GM12878 (cell line): ENCODE measurements at regions not wholly inside any gene's neighbourhood (a gene's known extent, or its start where the extent isn't known, plus 50 kb on each side); places are given as distances from the start of the nearest gene placed in this dataset.

Experiments used
- ATAC-seq: fragments of 200-7000 bp; cut with Tn5 transposase; 3 replicates; pipeline ENCODE4 v1.9.1; 2020; ENCODE audit warnings: mild to moderate bottlenecking, moderate library complexity
- BruUV-seq: library from RNA; stranded (reverse); fragments of 400-500 nt; replicated peaks from 2 replicates; lab custom pipeline; 2021; lab: Mats Ljungman, UMichigan
- CTCF ChIA-PET: fragments of 300-600 bp; sonication (Branson Sonifier 250); formaldehyde crosslinking; extraction: SDS; loops from one replicate; lab custom pipeline; 2021; ENCODE audit warnings: inconsistent platforms; lab: Yijun Ruan, JAX
- POLR2A ChIA-PET: fragments of 350-600 bp; formaldehyde crosslinking; extraction: SDS; loops from one replicate; lab custom pipeline; 2021; ENCODE audit warnings: inconsistent platforms; lab: Charles Lee
- RAD21 ChIA-PET: fragments of 300-600 bp; sonication (Branson Sonifier 250); formaldehyde crosslinking; loops from one replicate; lab custom pipeline; 2023; ENCODE audit warnings: antibody characterized with exemption; ENCODE audit not compliant: unreplicated experiment; lab: Charles Lee
- SMC1A ChIA-PET: fragments of 300-600 bp; sonication (Branson Sonifier 250); formaldehyde crosslinking; loops from one replicate; lab custom pipeline; 2023; ENCODE audit not compliant: unreplicated experiment, uncharacterized antibody; lab: Charles Lee
- DNase-seq: peaks from one replicate; pipeline ENCODE4 v3.0.0-alpha.2; 2011; ENCODE audit warnings: low read depth, low spot score
- FAIRE-seq: peaks from 3 replicates; lab custom pipeline; 2011; peaks lifted over from hg19 to GRCh38; lab: Jason Lieb, UNC
- H2AFZ ChIP-seq: 2 replicates; pipeline ENCODE4 v1.6.0; 2011; ENCODE audit warnings: low read depth, low read length, control low read depth; ENCODE audit not compliant: control insufficient read depth
- H3K27ac ChIP-seq: 2 replicates; pipeline ENCODE4 v1.5.1; 2011; ENCODE audit warnings: control low read depth; ENCODE audit not compliant: control insufficient read depth, insufficient read depth
- H3K27me3 ChIP-seq, 2 experiments: replicated peaks in 1 of 2; 2 replicates each; pipeline versions ENCODE4 v1.6.0 to v1.6.1; 2011; ENCODE audit warnings: low read length in 1 of 2; ENCODE audit not compliant: control insufficient read depth in 2 of 2, insufficient read depth in 2 of 2
- H3K36me3 ChIP-seq, 2 experiments: 2 replicates each; pipeline ENCODE4 v1.5.1; 2011; ENCODE audit warnings: low read length in 1 of 2; ENCODE audit not compliant: control insufficient read depth in 2 of 2, insufficient read depth in 2 of 2
- H3K4me1 ChIP-seq: 2 replicates; pipeline ENCODE4 v1.6.1; 2011; ENCODE audit warnings: mild to moderate bottlenecking, low read length, moderate library complexity, mixed read lengths; ENCODE audit not compliant: control insufficient read depth, insufficient read depth
- H3K4me2 ChIP-seq: 2 replicates; pipeline ENCODE4 v1.6.0; 2011; ENCODE audit warnings: control low read depth; ENCODE audit not compliant: control insufficient read depth, insufficient read depth
- H3K4me3 ChIP-seq: fragments of 200-600 bp; sonication (generic); 2 replicates; pipeline ENCODE4 v1.5.1; 2016
- H3K79me2 ChIP-seq: 2 replicates; pipeline ENCODE4 v1.6.0; 2011; ENCODE audit warnings: low read length; ENCODE audit not compliant: control insufficient read depth, insufficient read depth
- H3K9ac ChIP-seq: 2 replicates; pipeline ENCODE4 v1.8.0; 2011; ENCODE audit warnings: low read length, control low read depth, mixed read lengths; ENCODE audit not compliant: control insufficient read depth, insufficient read depth
- H3K9me3 ChIP-seq: replicated peaks from 3 replicates; pipeline ENCODE4 v1.5.1; 2011; ENCODE audit warnings: mild to moderate bottlenecking, low read length; ENCODE audit not compliant: control insufficient read depth, insufficient read depth
- H4K20me1 ChIP-seq: 2 replicates; pipeline ENCODE4 v1.6.0; 2011; ENCODE audit not compliant: control insufficient read depth, insufficient read depth
- E2F4 ChIP-seq: IDR thresholded peaks from 2 replicates; pipeline ENCODE4 v1.6.1; 2012; ENCODE audit warnings: low read depth, low read length, improper control_type of control experiment
- EP300 ChIP-seq, 2 experiments: fragments of 150-350 bp in 1 of 2; IDR thresholded peaks; 2 replicates each; pipeline ENCODE4 v1.6.1; 2011 to 2012; ENCODE audit warnings: low read depth in 2 of 2, low read length in 2 of 2, borderline replicate concordance in 1 of 2, improper control_type of control experiment in 1 of 2, inconsistent platforms in 1 of 2; ENCODE audit not compliant: control insufficient read depth in 1 of 2
- ESRRA ChIP-seq: IDR thresholded peaks from 2 replicates; pipeline ENCODE4 v1.6.1; 2012; ENCODE audit warnings: mild to moderate bottlenecking, low read length, improper control_type of control experiment
- JUND ChIP-seq: IDR thresholded peaks from 2 replicates; pipeline ENCODE4 v1.6.1; 2012; ENCODE audit warnings: low read depth, mild to moderate bottlenecking, low read length, improper control_type of control experiment, moderate library complexity
- MTA2 ChIP-seq: fragments of 450-650 bp; IDR thresholded peaks from 2 replicates; pipeline ENCODE4 v1.6.1; 2016; ENCODE audit warnings: low read depth, mild to moderate bottlenecking, moderate library complexity
- MYB ChIP-seq: fragments of 150-350 bp; IDR thresholded peaks from 2 replicates; pipeline ENCODE4 v1.6.1; 2014; ENCODE audit warnings: mild to moderate bottlenecking, low read depth, low read length, borderline replicate concordance
- POLR2AphosphoS5 ChIP-seq: IDR thresholded peaks from 2 replicates; pipeline ENCODE4 v1.6.1; 2011; ENCODE audit warnings: mild to moderate bottlenecking, low read length, inconsistent platforms
- RB1 ChIP-seq: fragments of 450-650 bp; formaldehyde crosslinking; IDR thresholded peaks from 2 replicates; pipeline ENCODE4 v1.6.1; 2017; ENCODE audit warnings: mild to moderate bottlenecking, borderline replicate concordance
- RELB ChIP-seq: fragments of 450-650 bp; IDR thresholded peaks from 2 replicates; pipeline ENCODE4 v1.6.1; 2017; ENCODE audit warnings: low read depth, mild to moderate bottlenecking, moderate library complexity
- SMARCA5 ChIP-seq: fragments of 450-650 bp; IDR thresholded peaks from 2 replicates; pipeline ENCODE4 v1.6.1; 2017; ENCODE audit warnings: mild to moderate bottlenecking
- ZBED1 ChIP-seq: IDR thresholded peaks from 2 replicates; pipeline ENCODE4 v1.6.1; 2016; ENCODE audit warnings: borderline replicate concordance
- ZNF274 ChIP-seq: IDR thresholded peaks from one replicate; pipeline ENCODE4 v1.8.0; 2011; ENCODE audit not compliant: insufficient read length, insufficient read depth
- WGBS: methylation state at CpG from one replicate; pipeline ENCODE4 v1.1.6; 2016; ENCODE audit warnings: low lambda C conversion rate; ENCODE audit not compliant: insufficient replicate concordance, insufficient coverage; ENCODE audit errors: missing lambda C conversion rate; 5-methylcytosine and 5-hydroxymethylcytosine counted together
- in situ Hi-C: fragments of 300-500 bp; cut with MboI; formaldehyde crosslinking; loops from 9 replicates; pipeline ENCODE4 v1.14.3; 2018; ENCODE audit warnings: mixed read lengths
- intact Hi-C: fragments of 100-400 bp; cut with micrococcal nuclease; formaldehyde crosslinking; loops from one replicate; pipeline ENCODE4 v1.14.2; 2022; ENCODE audit not compliant: unreplicated experiment
- TF ChIP-seq, protein P1 (sequence below): IDR thresholded peaks from 2 replicates; pipeline ENCODE4 v1.6.1; 2012; ENCODE audit warnings: improper control_type of control experiment, low read depth, low read length; ENCODE audit not compliant: insufficient replicate concordance
- TF ChIP-seq, protein P2 (sequence below): fragments of 450-650 bp; formaldehyde crosslinking; IDR thresholded peaks from 2 replicates; pipeline ENCODE4 v1.5.0; 2022; ENCODE audit warnings: mild to moderate bottlenecking, missing genetic modification characterization

GRCh38 chr1:189834813-189835212 is 642.9 kb downstream of the BRINP3 start:
- intact Hi-C loops (no loop called here), in situ Hi-C loops (no loop called here)
- no TSS peak for BruUV-seq
- Histone ChIP-seq H3K27ac (no peak overlapping the region), H3K4me3 (no peak overlapping the region), H3K27me3 (no peaks in the 10 kb centered on the region), H3K36me3 (no peaks in the 10 kb centered on the region), H3K9me3 (no peaks in the 10 kb centered on the region), H3K79me2 (no peaks in the 10 kb centered on the region), H4K20me1 (no peaks in the 10 kb centered on the region), H2AFZ (no peak overlapping the region), H3K4me2 (no peak overlapping the region), H3K4me1 (no peaks in the 10 kb centered on the region), H3K9ac (no peak overlapping the region)
- RAD21 ChIA-PET: no interaction called here
- FAIRE-seq: no peak
- POLR2A ChIA-PET: no interaction called here
- SMC1A ChIA-PET: no interaction called here
- CTCF ChIA-PET: no interaction called here
- no peak for DNase-seq
- WGBS: 14% methylated on average over 4 of the region's 4 CpGs
- no peak for ATAC-seq
- TF ChIP-seq JUND: no peak
- no peak for TF ChIP-seq ESRRA
- no peak for TF ChIP-seq ZBED1
- TF ChIP-seq, protein P1, sequence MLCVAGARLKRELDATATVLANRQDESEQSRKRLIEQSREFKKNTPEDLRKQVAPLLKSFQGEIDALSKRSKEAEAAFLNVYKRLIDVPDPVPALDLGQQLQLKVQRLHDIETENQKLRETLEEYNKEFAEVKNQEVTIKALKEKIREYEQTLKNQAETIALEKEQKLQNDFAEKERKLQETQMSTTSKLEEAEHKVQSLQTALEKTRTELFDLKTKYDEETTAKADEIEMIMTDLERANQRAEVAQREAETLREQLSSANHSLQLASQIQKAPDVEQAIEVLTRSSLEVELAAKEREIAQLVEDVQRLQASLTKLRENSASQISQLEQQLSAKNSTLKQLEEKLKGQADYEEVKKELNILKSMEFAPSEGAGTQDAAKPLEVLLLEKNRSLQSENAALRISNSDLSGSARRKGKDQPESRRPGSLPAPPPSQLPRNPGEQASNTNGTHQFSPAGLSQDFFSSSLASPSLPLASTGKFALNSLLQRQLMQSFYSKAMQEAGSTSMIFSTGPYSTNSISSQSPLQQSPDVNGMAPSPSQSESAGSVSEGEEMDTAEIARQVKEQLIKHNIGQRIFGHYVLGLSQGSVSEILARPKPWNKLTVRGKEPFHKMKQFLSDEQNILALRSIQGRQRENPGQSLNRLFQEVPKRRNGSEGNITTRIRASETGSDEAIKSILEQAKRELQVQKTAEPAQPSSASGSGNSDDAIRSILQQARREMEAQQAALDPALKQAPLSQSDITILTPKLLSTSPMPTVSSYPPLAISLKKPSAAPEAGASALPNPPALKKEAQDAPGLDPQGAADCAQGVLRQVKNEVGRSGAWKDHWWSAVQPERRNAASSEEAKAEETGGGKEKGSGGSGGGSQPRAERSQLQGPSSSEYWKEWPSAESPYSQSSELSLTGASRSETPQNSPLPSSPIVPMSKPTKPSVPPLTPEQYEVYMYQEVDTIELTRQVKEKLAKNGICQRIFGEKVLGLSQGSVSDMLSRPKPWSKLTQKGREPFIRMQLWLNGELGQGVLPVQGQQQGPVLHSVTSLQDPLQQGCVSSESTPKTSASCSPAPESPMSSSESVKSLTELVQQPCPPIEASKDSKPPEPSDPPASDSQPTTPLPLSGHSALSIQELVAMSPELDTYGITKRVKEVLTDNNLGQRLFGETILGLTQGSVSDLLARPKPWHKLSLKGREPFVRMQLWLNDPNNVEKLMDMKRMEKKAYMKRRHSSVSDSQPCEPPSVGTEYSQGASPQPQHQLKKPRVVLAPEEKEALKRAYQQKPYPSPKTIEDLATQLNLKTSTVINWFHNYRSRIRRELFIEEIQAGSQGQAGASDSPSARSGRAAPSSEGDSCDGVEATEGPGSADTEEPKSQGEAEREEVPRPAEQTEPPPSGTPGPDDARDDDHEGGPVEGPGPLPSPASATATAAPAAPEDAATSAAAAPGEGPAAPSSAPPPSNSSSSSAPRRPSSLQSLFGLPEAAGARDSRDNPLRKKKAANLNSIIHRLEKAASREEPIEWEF: no peak
- no peak for TF ChIP-seq MYB
- no peak for TF ChIP-seq EP300 (IDR thresholded peaks at IDR 0.05; ENCODE audit: borderline replicate concordance in 1 of 2, control insufficient read depth in 1 of 2, low read depth in 2 of 2, low read length in 2 of 2)
- TF ChIP-seq, protein P2, sequence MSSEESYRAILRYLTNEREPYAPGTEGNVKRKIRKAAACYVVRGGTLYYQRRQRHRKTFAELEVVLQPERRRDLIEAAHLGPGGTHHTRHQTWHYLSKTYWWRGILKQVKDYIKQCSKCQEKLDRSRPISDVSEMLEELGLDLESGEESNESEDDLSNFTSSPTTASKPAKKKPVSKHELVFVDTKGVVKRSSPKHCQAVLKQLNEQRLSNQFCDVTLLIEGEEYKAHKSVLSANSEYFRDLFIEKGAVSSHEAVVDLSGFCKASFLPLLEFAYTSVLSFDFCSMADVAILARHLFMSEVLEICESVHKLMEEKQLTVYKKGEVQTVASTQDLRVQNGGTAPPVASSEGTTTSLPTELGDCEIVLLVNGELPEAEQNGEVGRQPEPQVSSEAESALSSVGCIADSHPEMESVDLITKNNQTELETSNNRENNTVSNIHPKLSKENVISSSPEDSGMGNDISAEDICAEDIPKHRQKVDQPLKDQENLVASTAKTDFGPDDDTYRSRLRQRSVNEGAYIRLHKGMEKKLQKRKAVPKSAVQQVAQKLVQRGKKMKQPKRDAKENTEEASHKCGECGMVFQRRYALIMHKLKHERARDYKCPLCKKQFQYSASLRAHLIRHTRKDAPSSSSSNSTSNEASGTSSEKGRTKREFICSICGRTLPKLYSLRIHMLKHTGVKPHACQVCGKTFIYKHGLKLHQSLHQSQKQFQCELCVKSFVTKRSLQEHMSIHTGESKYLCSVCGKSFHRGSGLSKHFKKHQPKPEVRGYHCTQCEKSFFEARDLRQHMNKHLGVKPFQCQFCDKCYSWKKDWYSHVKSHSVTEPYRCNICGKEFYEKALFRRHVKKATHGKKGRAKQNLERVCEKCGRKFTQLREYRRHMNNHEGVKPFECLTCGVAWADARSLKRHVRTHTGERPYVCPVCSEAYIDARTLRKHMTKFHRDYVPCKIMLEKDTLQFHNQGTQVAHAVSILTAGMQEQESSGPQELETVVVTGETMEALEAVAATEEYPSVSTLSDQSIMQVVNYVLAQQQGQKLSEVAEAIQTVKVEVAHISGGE (CRISPR knock-in tag): no peak
- no peak for TF ChIP-seq MTA2
- no peak for TF ChIP-seq ZNF274
- TF ChIP-seq RELB: no peak
- no peak for TF ChIP-seq SMARCA5
- TF ChIP-seq RB1: no peak
- no peak for TF ChIP-seq E2F4
- no peak for TF ChIP-seq POLR2AphosphoS5
